Stimulated activated memory B cell treated with anti-CD40 and anti-IgM and Interleukin-4, amounts not matched to agents 10 μg/mL and 1 μg/mL and 100 μg/mL, for 72 hours (primary cell): ENCODE measurements at regions not wholly inside any gene's neighbourhood (a gene's known extent, or its start where the extent isn't known, plus 50 kb on each side); places are given as distances from the start of the nearest gene placed in this dataset.

Experiments used
- ATAC-seq: fragments of 150-1000 bp; cut with Tn5 transposase; 2 replicates; pipeline ENCODE4 v1.10.0; 2021
- H3K27ac Mint-ChIP-seq: one replicate; pipeline ENCODE4 v1.8.0; 2022; ENCODE audit warnings: mild to moderate bottlenecking, mixed read lengths
- H3K27me3 Mint-ChIP-seq: one replicate; pipeline ENCODE4 v1.8.0; 2022; ENCODE audit warnings: mixed read lengths
- H3K36me3 Mint-ChIP-seq: one replicate; pipeline ENCODE4 v1.8.0; 2022; ENCODE audit warnings: mixed read lengths
- H3K4me1 Mint-ChIP-seq: one replicate; pipeline ENCODE4 v1.8.0; 2022; ENCODE audit warnings: mixed read lengths
- H3K4me3 Mint-ChIP-seq: one replicate; pipeline ENCODE4 v1.8.0; 2022; ENCODE audit warnings: mild to moderate bottlenecking, moderate library complexity, mixed read lengths
- H3K9me3 Mint-ChIP-seq: one replicate; pipeline ENCODE4 v1.8.0; 2022; ENCODE audit warnings: mixed read lengths

GRCh38 chr10:78491812-78492211 is 458.1 kb downstream of the RPS24 start:
- no peak overlapping the region for H3K27ac Mint-ChIP-seq
- H3K4me3 Mint-ChIP-seq, result no peak overlapping the region
- no peaks in the 10 kb centered on the region for H3K36me3 Mint-ChIP-seq
- no peaks in the 10 kb centered on the region for H3K4me1 Mint-ChIP-seq
- H3K9me3 Mint-ChIP-seq, result peaks cover 22% of the 10 kb centered on the region
- no peak for ATAC-seq
- H3K27me3 Mint-ChIP-seq, result peaks cover 44% of the 10 kb centered on the region

- H3K9me3 Mint-ChIP-seq, result peaks cover 22% of the 10 kb centered on the region
- H3K4me1 Mint-ChIP-seq, result no peaks in the 10 kb centered on the region
- peaks cover 38% of the 10 kb centered on the region for H3K27me3 Mint-ChIP-seq
- no peak for ATAC-seq
- H3K4me3 Mint-ChIP-seq, result no peak overlapping the region
- H3K27ac Mint-ChIP-seq, result no peak overlapping the region
- H3K36me3 Mint-ChIP-seq, result no peaks in the 10 kb centered on the region
Observed at GRCh38 chr10:78492424-78492823, 458.8 kb downstream of the RPS24 start.

- Mint-ChIP-seq H3K27ac (no peak overlapping the region), H3K4me3 (no peak overlapping the region), H3K4me1 (no peaks in the 10 kb centered on the region), H3K36me3 (no peaks in the 10 kb centered on the region), H3K27me3 (peaks cover 26% of the 10 kb centered on the region), H3K9me3 (peaks cover 19% of the 10 kb centered on the region)
- ATAC-seq, result no peak
Observed at GRCh38 chr10:78494179-78494578, 460.5 kb downstream of the RPS24 start.

- ATAC-seq, result no peak
- H3K4me1 Mint-ChIP-seq, result no peaks in the 10 kb centered on the region
Observed at GRCh38 chr10:78502210-78502936, 468.7 kb downstream of the RPS24 start.

GRCh38 chr10:78504181-78504580 is 470.5 kb downstream of the RPS24 start:
- no peaks in the 10 kb centered on the region for H3K36me3 Mint-ChIP-seq
- peaks cover 17% of the 10 kb centered on the region for H3K27me3 Mint-ChIP-seq
- H3K27ac Mint-ChIP-seq, result no peak overlapping the region
- H3K4me1 Mint-ChIP-seq, result no peaks in the 10 kb centered on the region
- ATAC-seq, result no peak
- no peak overlapping the region for H3K4me3 Mint-ChIP-seq
- peaks cover 3% of the 10 kb centered on the region for H3K9me3 Mint-ChIP-seq

More at GRCh38 chr10:78502210-78502936, 468.7 kb downstream of the RPS24 start:
- H3K27ac Mint-ChIP-seq, result no peak overlapping the region
- H3K4me3 Mint-ChIP-seq, result no peak overlapping the region
- peaks cover 3% of the 10 kb centered on the region for H3K9me3 Mint-ChIP-seq
- peaks cover 12% of the 10 kb centered on the region for H3K27me3 Mint-ChIP-seq
- H3K36me3 Mint-ChIP-seq, result no peaks in the 10 kb centered on the region

GRCh38 chr10:78505657-78506056 is 472.0 kb downstream of the RPS24 start:
- Mint-ChIP-seq H3K27me3 (peaks cover 29% of the 10 kb centered on the region), H3K27ac (no peak overlapping the region), H3K36me3 (no peaks in the 10 kb centered on the region), H3K4me1 (no peaks in the 10 kb centered on the region), H3K4me3 (no peak overlapping the region), H3K9me3 (no peaks in the 10 kb centered on the region)
- ATAC-seq, result no peak

- Mint-ChIP-seq H3K4me1 (no peaks in the 10 kb centered on the region), H3K27me3 (peaks cover 28% of the 10 kb centered on the region), H3K27ac (no peak overlapping the region), H3K9me3 (no peaks in the 10 kb centered on the region), H3K4me3 (no peak overlapping the region), H3K36me3 (no peaks in the 10 kb centered on the region)
- no peak for ATAC-seq
Observed at GRCh38 chr10:78506614-78507013, 473.0 kb downstream of the RPS24 start.

GRCh38 chr10:78507510-78508160 is 474.0 kb downstream of the RPS24 start:
- Mint-ChIP-seq H3K36me3 (no peaks in the 10 kb centered on the region), H3K9me3 (no peaks in the 10 kb centered on the region), H3K27me3 (peaks cover 28% of the 10 kb centered on the region), H3K4me3 (no peak overlapping the region), H3K27ac (no peak overlapping the region), H3K4me1 (no peaks in the 10 kb centered on the region)
- ATAC-seq, result no peak

- H3K4me3 Mint-ChIP-seq, result no peak overlapping the region
- no peaks in the 10 kb centered on the region for H3K36me3 Mint-ChIP-seq
- no peak for ATAC-seq
- no peaks in the 10 kb centered on the region for H3K9me3 Mint-ChIP-seq
- H3K4me1 Mint-ChIP-seq, result no peaks in the 10 kb centered on the region
- peaks cover 28% of the 10 kb centered on the region for H3K27me3 Mint-ChIP-seq
- H3K27ac Mint-ChIP-seq, result no peak overlapping the region
Observed at GRCh38 chr10:78508955-78509748, 475.5 kb downstream of the RPS24 start.

GRCh38 chr10:78510566-78511323 is 477.1 kb downstream of the RPS24 start:
- Mint-ChIP-seq H3K4me1 (no peaks in the 10 kb centered on the region), H3K36me3 (no peaks in the 10 kb centered on the region), H3K27me3 (peaks cover 21% of the 10 kb centered on the region), H3K9me3 (no peaks in the 10 kb centered on the region), H3K4me3 (no peak overlapping the region), H3K27ac (no peak overlapping the region)
- no peak for ATAC-seq

GRCh38 chr10:78511324-78512204 is 477.9 kb downstream of the RPS24 start:
- ATAC-seq, result no peak
- H3K4me3 Mint-ChIP-seq, result no peak overlapping the region
- no peaks in the 10 kb centered on the region for H3K4me1 Mint-ChIP-seq
- no peak overlapping the region for H3K27ac Mint-ChIP-seq
- peaks cover 21% of the 10 kb centered on the region for H3K27me3 Mint-ChIP-seq
- no peaks in the 10 kb centered on the region for H3K36me3 Mint-ChIP-seq
- no peaks in the 10 kb centered on the region for H3K9me3 Mint-ChIP-seq

- Mint-ChIP-seq H3K9me3 (no peaks in the 10 kb centered on the region), H3K4me1 (no peaks in the 10 kb centered on the region), H3K27ac (no peak overlapping the region), H3K36me3 (no peaks in the 10 kb centered on the region), H3K4me3 (no peak overlapping the region), H3K27me3 (peaks cover 21% of the 10 kb centered on the region)
- ATAC-seq, result no peak
Observed at GRCh38 chr10:78512205-78512550, 478.5 kb downstream of the RPS24 start.

GRCh38 chr10:78513330-78513729 is 479.7 kb downstream of the RPS24 start:
- no peak overlapping the region for H3K27ac Mint-ChIP-seq

GRCh38 chr10:78513986-78514385 is 480.3 kb downstream of the RPS24 start:
- Mint-ChIP-seq H3K4me3 (no peak overlapping the region), H3K27me3 (peaks cover 30% of the 10 kb centered on the region), H3K4me1 (no peaks in the 10 kb centered on the region), H3K36me3 (no peaks in the 10 kb centered on the region), H3K27ac (no peak overlapping the region), H3K9me3 (no peaks in the 10 kb centered on the region)
- ATAC-seq, result no peak

More at GRCh38 chr10:78513330-78513729, 479.7 kb downstream of the RPS24 start:
- Mint-ChIP-seq H3K4me3 (no peak overlapping the region), H3K27me3 (peaks cover 31% of the 10 kb centered on the region), H3K9me3 (no peaks in the 10 kb centered on the region), H3K4me1 (no peaks in the 10 kb centered on the region), H3K36me3 (no peaks in the 10 kb centered on the region)
- no peak for ATAC-seq
